T-helper 1 cell (primary cell): ENCODE measurements at regions not wholly inside any gene's neighbourhood (a gene's known extent, or its start where the extent isn't known, plus 50 kb on each side); places are given as distances from the start of the nearest gene placed in this dataset.
"Not testable (repeated sequence)": the region's sequence is repeated elsewhere in the genome, so short reads cannot be mapped to it uniquely, and the experiment has no call there.

Experiments used
- DNase-seq, 5 donors: peaks; one replicate each; pipeline ENCODE4 v3.0.0-alpha.2; 2012 to 2020

- no peak for DNase-seq
Observed at GRCh38 chr12:115810122-115810901, 467.2 kb downstream of the MED13L start.

GRCh38 chr12:115806000-115806399 is 471.5 kb downstream of the MED13L start:
- no peak for DNase-seq

- DNase-seq, result no peak
Observed at GRCh38 chr12:115802767-115803166, 474.7 kb downstream of the MED13L start.

- DNase-seq, result no peak
Observed at GRCh38 chr12:115801871-115802270, 475.6 kb downstream of the MED13L start.

GRCh38 chr12:115799610-115800009 is 477.9 kb downstream of the MED13L start:
- no peak for DNase-seq

- no peak for DNase-seq
Observed at GRCh38 chr12:115798309-115798917, 479.1 kb downstream of the MED13L start.

- DNase-seq, result no peak
Observed at GRCh38 chr12:115794659-115795081, 482.8 kb downstream of the MED13L start.

- no peak for DNase-seq
Observed at GRCh38 chr12:115791331-115791730, 486.2 kb downstream of the MED13L start.

- no peak for DNase-seq
Observed at GRCh38 chr12:115790526-115790925, 487.0 kb downstream of the MED13L start.

GRCh38 chr12:115786490-115786889 is 491.0 kb downstream of the MED13L start:
- DNase-seq, result not testable (repeated sequence)

GRCh38 chr12:115785548-115785947 is 491.9 kb downstream of the MED13L start:
- DNase-seq, result no peak

GRCh38 chr12:115776399-115776798 is 501.1 kb downstream of the MED13L start:
- DNase-seq, result no peak

GRCh38 chr12:115774148-115774895 is 503.2 kb downstream of the MED13L start:
- no peak for DNase-seq

GRCh38 chr12:115771601-115772000 is 505.9 kb downstream of the MED13L start:
- DNase-seq, result no peak

- DNase-seq, result no peak
Observed at GRCh38 chr12:115771065-115771464, 506.4 kb downstream of the MED13L start.

- DNase-seq, result no peak
Observed at GRCh38 chr12:115770643-115771042, 506.9 kb downstream of the MED13L start.

GRCh38 chr12:115767916-115768315 is 509.6 kb downstream of the MED13L start:
- no peak for DNase-seq

- DNase-seq, result no peak
Observed at GRCh38 chr12:115763982-115764621, 513.4 kb downstream of the MED13L start.

- DNase-seq, result no peak
Observed at GRCh38 chr12:115763376-115763775, 514.1 kb downstream of the MED13L start.

GRCh38 chr12:115762936-115763335 is 514.6 kb downstream of the MED13L start:
- DNase-seq, result no peak

GRCh38 chr12:115761784-115762183 is 515.7 kb downstream of the MED13L start:
- DNase-seq, result no peak

- no peak for DNase-seq
Observed at GRCh38 chr12:115760231-115760630, 517.3 kb downstream of the MED13L start.
